Spleen (tissue), 11 donors: ENCODE measurements at regions not wholly inside any gene's neighbourhood (a gene's known extent, or its start where the extent isn't known, plus 50 kb on each side); places are given as distances from the start of the nearest gene placed in this dataset.

ENCODE experiments used
- DNase-seq: peaks from one replicate; pipeline ENCODE4 v3.0.0-alpha.2; 2020
- H3K27ac ChIP-seq, 8 donors: fragments of 200-600 bp; sonication (generic) in 7 of 8; 1 replicate in 4 of 8; 2 replicates in 4 of 8; pipeline versions ENCODE4 v1.5.0 to v1.8.0; 2016 to 2021; ENCODE audit warnings: inconsistent platforms in 4 of 8, mild to moderate bottlenecking in 4 of 8, moderate library complexity in 1 of 8
- H3K27me3 ChIP-seq, 7 donors: fragments of 200-600 bp; sonication (generic) in 6 of 7; replicated peaks in 1 of 7; 1 replicate in 4 of 7; 2 replicates in 3 of 7; pipeline versions ENCODE4 v1.5.0 to v1.8.0; 2016 to 2021; ENCODE audit warnings: inconsistent platforms in 3 of 7, mild to moderate bottlenecking in 1 of 7
- H3K36me3 ChIP-seq, 6 donors: fragments of 200-600 bp; sonication (generic) in 5 of 6; 1 replicate in 4 of 6; 2 replicates in 2 of 6; pipeline versions ENCODE4 v1.5.0 to v1.8.0; 2016 to 2021; ENCODE audit warnings: inconsistent platforms in 2 of 6
- H3K4me1 ChIP-seq, 6 donors: fragments of 200-600 bp; sonication (generic) in 5 of 6; 1 replicate in 3 of 6; 2 replicates in 3 of 6; pipeline versions ENCODE4 v1.5.0 to v1.8.0; 2016 to 2021; ENCODE audit warnings: inconsistent platforms in 3 of 6
- H3K4me3 ChIP-seq, 8 donors: fragments of 200-600 bp; sonication (generic) in 7 of 8; 1 replicate in 4 of 8; 2 replicates in 4 of 8; pipeline versions ENCODE4 v1.5.0 to v1.8.0; 2016 to 2021; ENCODE audit warnings: inconsistent platforms in 4 of 8, mild to moderate bottlenecking in 4 of 8, moderate library complexity in 2 of 8
- H3K9me3 ChIP-seq, 8 donors: fragments of 200-600 bp; sonication (generic) in 7 of 8; 1 replicate in 4 of 8; 2 replicates in 4 of 8; pipeline versions ENCODE4 v1.5.0 to v1.8.0; 2016 to 2021; ENCODE audit warnings: inconsistent platforms in 4 of 8
- CTCF ChIP-seq, 11 experiments: fragments of 200-600 bp in 7 of 11; fragments of 450-650 bp in 4 of 11; sonication (generic) in 4 of 11; IDR thresholded peaks in 8 of 11; conservative IDR thresholded peaks in 3 of 11; 1 replicate in 7 of 11; 2 replicates in 4 of 11; pipeline versions ENCODE4 v1.4.0 to v1.8.0; 2016 to 2021; ENCODE audit warnings: antibody characterized with exemption in 11 of 11, inconsistent platforms in 4 of 11, mild to moderate bottlenecking in 1 of 11
- POLR2A ChIP-seq, 3 donors: fragments of 450-650 bp; IDR thresholded peaks; one replicate each; pipeline ENCODE4 v1.5.1; 2017; ENCODE audit warnings: antibody characterized with exemption in 3 of 3, mild to moderate bottlenecking in 1 of 3
- POLR2AphosphoS5 ChIP-seq, 3 donors: sonication (generic); formaldehyde crosslinking; IDR thresholded peaks; one replicate each; pipeline ENCODE4 v1.5.1; 2017; ENCODE audit warnings: antibody characterized with exemption in 3 of 3
- WGBS, 5 donors: extraction: QIAGEN DNeasy Blood & Tissue Kit in 3 of 5; methylation state at CpG; one replicate each; pipeline versions ENCODE4 v1.1.5 to v1.1.7; 2013 to 2018; 5-methylcytosine and 5-hydroxymethylcytosine counted together
- intact Hi-C: fragments of 100-400 bp; cut with DNase I; formaldehyde crosslinking; loops from one replicate; pipeline ENCODE4 v1.15.0; 2023; ENCODE audit warnings: low total_unique reads
- donor health status: healthy with polysubstance abuse.
- donor health status: DM: no; HTN: no; CAD: no; lungs with moderate emphysema.
- donor health status: DM: no; HTN: no; CAD: no.
- donor health status: Bipolar disorder and iron deficiency.
- donor health status: healthy.
- donor health status: DM: no; HTN: no; CAD: no.
- donor health status: DM: yes; HTN: yes; CAD: no.

- 76 to 87% (median 81%) methylated on average over 2 of the region's 2 CpGs for WGBS, 5 donors
- H3K27me3 ChIP-seq = no peaks in the 10 kb centered on the region
Measured at GRCh38 chr3:70647823-70648222, 335.4 kb upstream of the MDFIC2 start.

GRCh38 chr3:70647094-70647493, 334.7 kb upstream of the MDFIC2 start:
- TF ChIP-seq POLR2A (IDR thresholded peaks at IDR 0.05) (no peak), CTCF (IDR thresholded peaks at IDR 0.05 in 8 of 11, conservative IDR thresholded peaks at IDR 0.05 in 3 of 11) (no peak), POLR2AphosphoS5 (IDR thresholded peaks at IDR 0.05) (no peak)
- Histone ChIP-seq H3K9me3 (peaks cover 0 to 7% (median 2%) of the 10 kb centered on the region in 8 donors), H3K4me3 (no peak overlapping the region), H3K27ac (no peak overlapping the region), H3K27me3 (no peaks in the 10 kb centered on the region), H3K36me3 (no peaks in the 10 kb centered on the region), H3K4me1 (no peaks in the 10 kb centered on the region)
- 80 to 91% (median 86%) methylated on average over 2 of the region's 2 CpGs for WGBS, 5 donors
- intact Hi-C loops = no loop called here
- DNase-seq = no peak

More at GRCh38 chr3:70647823-70648222, 335.4 kb upstream of the MDFIC2 start:
- Histone ChIP-seq H3K4me1 (no peaks in the 10 kb centered on the region), H3K9me3 (peaks cover 0 to 7% (median 2%) of the 10 kb centered on the region in 8 donors), H3K36me3 (no peaks in the 10 kb centered on the region), H3K27ac (no peak overlapping the region), H3K4me3 (no peak overlapping the region)
- no peak for TF ChIP-seq POLR2A (IDR thresholded peaks at IDR 0.05)
- no peak for TF ChIP-seq CTCF (IDR thresholded peaks at IDR 0.05 in 8 of 11, conservative IDR thresholded peaks at IDR 0.05 in 3 of 11)
- TF ChIP-seq POLR2AphosphoS5 (IDR thresholded peaks at IDR 0.05) = no peak
- intact Hi-C loops = no loop called here
- DNase-seq = no peak

GRCh38 chr3:70646635-70647034, 334.2 kb upstream of the MDFIC2 start:
- TF ChIP-seq CTCF (IDR thresholded peaks at IDR 0.05 in 8 of 11, conservative IDR thresholded peaks at IDR 0.05 in 3 of 11) (no peak), POLR2A (IDR thresholded peaks at IDR 0.05) (no peak), POLR2AphosphoS5 (IDR thresholded peaks at IDR 0.05) (no peak)
- Histone ChIP-seq H3K4me1 (no peaks in the 10 kb centered on the region), H3K36me3 (no peaks in the 10 kb centered on the region), H3K27ac (no peak overlapping the region), H3K27me3 (no peaks in the 10 kb centered on the region), H3K9me3 (peaks cover 0 to 7% (median 2%) of the 10 kb centered on the region in 8 donors), H3K4me3 (no peak overlapping the region)
- intact Hi-C loops = no loop called here
- no peak for DNase-seq

- no peak for DNase-seq
- peaks cover 0 to 16% (median 6%) of the 10 kb centered on the region in 8 donors for H3K9me3 ChIP-seq
- intact Hi-C loops = no loop called here
- H3K36me3 ChIP-seq = no peaks in the 10 kb centered on the region
- no peak overlapping the region for H3K27ac ChIP-seq
- no peaks in the 10 kb centered on the region for H3K27me3 ChIP-seq
- H3K4me3 ChIP-seq = no peak overlapping the region
- TF ChIP-seq POLR2A (IDR thresholded peaks at IDR 0.05) (no peak), POLR2AphosphoS5 (IDR thresholded peaks at IDR 0.05) (no peak), CTCF (IDR thresholded peaks at IDR 0.05 in 8 of 11, conservative IDR thresholded peaks at IDR 0.05 in 3 of 11) (no peak)
- H3K4me1 ChIP-seq = no peaks in the 10 kb centered on the region
Measured at GRCh38 chr3:70640481-70640880, 328.0 kb upstream of the MDFIC2 start.
